ENCODE measurements at regions not wholly inside any gene's neighbourhood (a gene's known extent, or its start where the extent isn't known, plus 50 kb on each side); places are given as distances from the start of the nearest gene placed in this dataset.

GRCh38 chr10:84938117-84938905 is 609.9 kb downstream of the CCSER2 start:
- DNase-seq: no peak
- WGBS, 2 donors: 85 to 94% methylated on average over 4 of the region's 4 CpGs
- no peak for TF ChIP-seq POLR2AphosphoS5 (IDR thresholded peaks at IDR 0.05)
- TF ChIP-seq CTCF (IDR thresholded peaks at IDR 0.05): no peak
- no peak for TF ChIP-seq EP300 (IDR thresholded peaks at IDR 0.05)
- TF ChIP-seq POLR2A (IDR thresholded peaks at IDR 0.05): no peak
- Histone ChIP-seq H3K4me1 (no peaks in the 10 kb centered on the region), H3K4me3 (no peak overlapping the region), H3K27ac (no peak overlapping the region), H3K36me3 (no peaks in the 10 kb centered on the region), H3K9me3 (no peaks in the 10 kb centered on the region), H3K27me3 (no peaks in the 10 kb centered on the region)
- intact Hi-C loops (cut with DNase I): no loop called here

GRCh38 chr10:84943541-84943940 is 615.2 kb downstream of the CCSER2 start:
- Histone ChIP-seq H3K36me3 (no peaks in the 10 kb centered on the region), H3K4me1 (no peaks in the 10 kb centered on the region), H3K9me3 (no peaks in the 10 kb centered on the region), H3K27ac (no peak overlapping the region), H3K27me3 (no peaks in the 10 kb centered on the region), H3K4me3 (no peak overlapping the region)
- no peak for DNase-seq
- WGBS, 2 donors: 69 to 73% methylated on average over 1 of the region's 1 CpG
- no peak for TF ChIP-seq EP300 (IDR thresholded peaks at IDR 0.05)
- no peak for TF ChIP-seq POLR2A (IDR thresholded peaks at IDR 0.05)
- no peak for TF ChIP-seq POLR2AphosphoS5 (IDR thresholded peaks at IDR 0.05)
- no peak for TF ChIP-seq CTCF (IDR thresholded peaks at IDR 0.05)
- intact Hi-C loops (cut with DNase I): no loop called here

DNA sequence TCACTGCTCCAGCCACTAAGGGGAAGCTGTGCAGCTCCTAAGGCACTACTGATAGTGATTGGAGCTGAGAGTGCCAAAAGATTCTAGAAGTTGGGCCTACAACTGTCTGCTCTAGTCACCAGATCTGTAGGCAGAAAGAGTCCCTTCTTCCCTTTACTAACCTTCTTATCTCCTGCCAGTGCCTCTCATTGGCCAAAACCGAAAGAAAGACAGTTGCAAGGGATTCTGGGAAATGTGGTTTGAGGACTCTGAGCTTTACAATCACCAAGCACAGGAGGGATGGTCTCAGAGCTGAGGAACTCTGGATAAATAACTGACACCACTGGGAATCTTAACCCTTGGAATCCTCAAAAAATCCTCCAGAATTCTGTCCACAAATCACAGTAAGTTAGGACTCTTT is 615.8 kb downstream of the CCSER2 start:
- WGBS, 2 donors: 15 to 32% methylated on average over 1 of the region's 1 CpG
- no peak for TF ChIP-seq EP300 (IDR thresholded peaks at IDR 0.05)
- TF ChIP-seq CTCF (IDR thresholded peaks at IDR 0.05): no peak
- no peak for TF ChIP-seq POLR2A (IDR thresholded peaks at IDR 0.05)
- no peak for TF ChIP-seq POLR2AphosphoS5 (IDR thresholded peaks at IDR 0.05)
- DNase-seq: no peak
- Histone ChIP-seq H3K9me3 (no peaks in the 10 kb centered on the region), H3K4me1 (no peaks in the 10 kb centered on the region), H3K36me3 (no peaks in the 10 kb centered on the region), H3K27ac (no peak overlapping the region), H3K4me3 (no peak overlapping the region), H3K27me3 (no peaks in the 10 kb centered on the region)
- intact Hi-C loops (cut with DNase I): no loop called here

GRCh38 chr10:84945791-84946190 is 617.4 kb downstream of the CCSER2 start:
- Histone ChIP-seq H3K27ac (no peak overlapping the region), H3K4me3 (no peak overlapping the region), H3K9me3 (no peaks in the 10 kb centered on the region), H3K4me1 (no peaks in the 10 kb centered on the region), H3K36me3 (no peaks in the 10 kb centered on the region), H3K27me3 (no peaks in the 10 kb centered on the region)
- intact Hi-C loops (cut with DNase I): no loop called here
- no peak for DNase-seq
- 50 to 83% methylated on average over 1 of the region's 1 CpG for WGBS, 2 donors
- TF ChIP-seq POLR2A (IDR thresholded peaks at IDR 0.05) (no peak), CTCF (IDR thresholded peaks at IDR 0.05) (no peak), EP300 (IDR thresholded peaks at IDR 0.05) (no peak), POLR2AphosphoS5 (IDR thresholded peaks at IDR 0.05) (no peak)

DNA sequence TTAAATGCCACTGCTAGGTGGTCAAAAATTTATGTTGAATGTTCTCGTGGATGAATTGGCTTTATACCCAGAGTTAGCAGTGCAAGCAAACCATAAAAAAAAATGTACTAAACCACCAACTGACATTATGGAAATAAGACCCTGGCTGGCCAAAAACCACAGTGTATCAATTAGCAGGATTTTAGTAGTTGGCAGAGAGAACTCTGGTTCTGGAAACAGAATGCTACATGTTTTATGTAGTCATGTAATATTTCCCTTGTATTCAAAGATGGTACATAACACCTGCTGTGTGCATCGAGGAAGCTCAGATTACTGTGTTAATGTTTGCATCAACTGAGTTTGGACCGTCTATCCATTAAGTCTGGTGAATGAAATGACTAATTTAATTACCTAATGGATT is 618.5 kb downstream of the CCSER2 start:
- 67 to 68% methylated on average over 3 of the region's 3 CpGs for WGBS, 2 donors
- Histone ChIP-seq H3K27me3 (no peaks in the 10 kb centered on the region), H3K9me3 (no peaks in the 10 kb centered on the region), H3K4me3 (no peak overlapping the region), H3K27ac (no peak overlapping the region), H3K36me3 (no peaks in the 10 kb centered on the region), H3K4me1 (no peaks in the 10 kb centered on the region)
- DNase-seq: no peak
- TF ChIP-seq CTCF (IDR thresholded peaks at IDR 0.05) (no peak), EP300 (IDR thresholded peaks at IDR 0.05) (no peak), POLR2A (IDR thresholded peaks at IDR 0.05) (no peak), POLR2AphosphoS5 (IDR thresholded peaks at IDR 0.05) (no peak)
- intact Hi-C loops (cut with DNase I): no loop called here
